ENCODE measurements at regions not wholly inside any gene's neighbourhood (a gene's known extent, or its start where the extent isn't known, plus 50 kb on each side); places are given as distances from the start of the nearest gene placed in this dataset.

DNA sequence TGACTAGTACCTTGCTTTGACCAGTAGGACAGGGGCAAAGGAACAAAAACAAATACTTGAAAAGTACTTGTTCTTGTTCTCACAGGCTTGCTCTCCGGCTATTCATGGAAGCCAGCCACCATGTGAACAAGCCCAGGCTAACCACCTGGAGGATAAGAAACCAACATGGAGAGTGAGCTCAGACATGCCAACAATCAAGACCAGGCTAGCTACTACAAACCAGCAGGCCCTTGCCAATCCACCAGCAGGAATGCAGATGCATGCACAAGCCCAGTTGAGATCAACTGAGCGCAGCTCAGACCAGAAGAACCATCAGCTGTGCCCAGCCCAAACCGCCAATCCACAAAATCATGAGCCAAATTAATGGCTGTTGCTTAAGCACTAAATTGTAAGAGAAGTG, 180.1 kb upstream of the ISX start:
- TF ChIP-seq, protein P1, sequence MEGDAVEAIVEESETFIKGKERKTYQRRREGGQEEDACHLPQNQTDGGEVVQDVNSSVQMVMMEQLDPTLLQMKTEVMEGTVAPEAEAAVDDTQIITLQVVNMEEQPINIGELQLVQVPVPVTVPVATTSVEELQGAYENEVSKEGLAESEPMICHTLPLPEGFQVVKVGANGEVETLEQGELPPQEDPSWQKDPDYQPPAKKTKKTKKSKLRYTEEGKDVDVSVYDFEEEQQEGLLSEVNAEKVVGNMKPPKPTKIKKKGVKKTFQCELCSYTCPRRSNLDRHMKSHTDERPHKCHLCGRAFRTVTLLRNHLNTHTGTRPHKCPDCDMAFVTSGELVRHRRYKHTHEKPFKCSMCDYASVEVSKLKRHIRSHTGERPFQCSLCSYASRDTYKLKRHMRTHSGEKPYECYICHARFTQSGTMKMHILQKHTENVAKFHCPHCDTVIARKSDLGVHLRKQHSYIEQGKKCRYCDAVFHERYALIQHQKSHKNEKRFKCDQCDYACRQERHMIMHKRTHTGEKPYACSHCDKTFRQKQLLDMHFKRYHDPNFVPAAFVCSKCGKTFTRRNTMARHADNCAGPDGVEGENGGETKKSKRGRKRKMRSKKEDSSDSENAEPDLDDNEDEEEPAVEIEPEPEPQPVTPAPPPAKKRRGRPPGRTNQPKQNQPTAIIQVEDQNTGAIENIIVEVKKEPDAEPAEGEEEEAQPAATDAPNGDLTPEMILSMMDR (IDR thresholded peaks at IDR 0.05 in 2 of 3, conservative IDR thresholded peaks at IDR 0.05 in 1 of 3; ENCODE audit: borderline replicate concordance in 1 of 3, insufficient read depth in 1 of 3, low read depth in 2 of 3, low read length in 2 of 3) = no peak
- TF ChIP-seq, protein P2, sequence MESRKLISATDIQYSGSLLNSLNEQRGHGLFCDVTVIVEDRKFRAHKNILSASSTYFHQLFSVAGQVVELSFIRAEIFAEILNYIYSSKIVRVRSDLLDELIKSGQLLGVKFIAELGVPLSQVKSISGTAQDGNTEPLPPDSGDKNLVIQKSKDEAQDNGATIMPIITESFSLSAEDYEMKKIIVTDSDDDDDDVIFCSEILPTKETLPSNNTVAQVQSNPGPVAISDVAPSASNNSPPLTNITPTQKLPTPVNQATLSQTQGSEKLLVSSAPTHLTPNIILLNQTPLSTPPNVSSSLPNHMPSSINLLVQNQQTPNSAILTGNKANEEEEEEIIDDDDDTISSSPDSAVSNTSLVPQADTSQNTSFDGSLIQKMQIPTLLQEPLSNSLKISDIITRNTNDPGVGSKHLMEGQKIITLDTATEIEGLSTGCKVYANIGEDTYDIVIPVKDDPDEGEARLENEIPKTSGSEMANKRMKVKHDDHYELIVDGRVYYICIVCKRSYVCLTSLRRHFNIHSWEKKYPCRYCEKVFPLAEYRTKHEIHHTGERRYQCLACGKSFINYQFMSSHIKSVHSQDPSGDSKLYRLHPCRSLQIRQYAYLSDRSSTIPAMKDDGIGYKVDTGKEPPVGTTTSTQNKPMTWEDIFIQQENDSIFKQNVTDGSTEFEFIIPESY (IDR thresholded peaks at IDR 0.05; ENCODE audit: extremely low read depth, insufficient replicate concordance, low read length) = no peak
- TF ChIP-seq EZH2 (IDR thresholded peaks at IDR 0.05) (no peak), SRF (IDR thresholded peaks at IDR 0.05; ENCODE audit: low read depth) (no peak), POLR2A (IDR thresholded peaks at IDR 0.05; ENCODE audit: borderline replicate concordance, extremely low read depth, insufficient read depth, insufficient read length) (no peak)
